Pancreas (tissue), 10 donors: ENCODE measurements at regions not wholly inside any gene's neighbourhood (a gene's known extent, or its start where the extent isn't known, plus 50 kb on each side); places are given as distances from the start of the nearest gene placed in this dataset.

ENCODE experiments used
- ATAC-seq, 4 donors: fragments of 200-7000 bp; cut with Tn5 transposase; one replicate each; pipeline versions ENCODE4 v1.8.0 to v1.9.1; 2020; ENCODE audit warnings: mild to moderate bottlenecking in 4 of 4, moderate library complexity in 4 of 4
- DNase-seq, 6 donors: peaks; one replicate each; pipeline ENCODE4 v3.0.0-alpha.2; 2020
- FAIRE-seq: peaks from 2 replicates; lab custom pipeline; 2012; peaks lifted over from hg19 to GRCh38; lab: Jason Lieb, UNC
- H3K27ac ChIP-seq, 4 donors: fragments of 200-600 bp; sonication (generic); 1 replicate in 3 of 4; 2 replicates in 1 of 4; pipeline versions ENCODE4 v1.5.0 to v1.8.0; 2020
- H3K27me3 ChIP-seq, 4 donors: fragments of 200-600 bp; one replicate each; pipeline ENCODE4 v1.8.0; 2021
- H3K36me3 ChIP-seq, 3 donors: fragments of 200-600 bp; sonication (generic) in 1 of 3; one replicate each; pipeline versions ENCODE4 v1.5.0 to v1.8.0; 2020 to 2021
- H3K4me1 ChIP-seq, 3 donors: fragments of 200-600 bp; one replicate each; pipeline ENCODE4 v1.8.0; 2021
- H3K4me3 ChIP-seq, 4 donors: fragments of 200-600 bp; sonication (generic) in 2 of 4; one replicate each; pipeline versions ENCODE4 v1.5.0 to v1.8.0; 2020 to 2021
- H3K9me3 ChIP-seq, 4 donors: fragments of 200-600 bp; one replicate each; pipeline ENCODE4 v1.8.0; 2021
- WGBS, 2 donors: extraction: QIAGEN DNeasy Blood & Tissue Kit; methylation state at CpG; one replicate each; pipeline ENCODE4 v1.1.7; 2013; 5-methylcytosine and 5-hydroxymethylcytosine counted together
- intact Hi-C, 3 donors: fragments of 100-400 bp; cut with DNase I; formaldehyde crosslinking; loops; one replicate each; pipeline versions ENCODE4 v1.11.1 to v1.14.2; 2022
- TF ChIP-seq, protein P1 (sequence below), 4 donors: fragments of 200-600 bp; sonication (generic) in 3 of 4; IDR thresholded peaks; one replicate each; pipeline versions ENCODE4 v1.5.0 to v1.8.0; 2021; ENCODE audit warnings: antibody characterized with exemption in 4 of 4
- donor health status: healthy with polysubstance abuse.
- donor health status: DM: no; HTN: no; CAD: no; lungs with moderate emphysema.
- donor health status: DM: no; HTN: no; CAD: no.
- donor health status: control.
- donor health status: control.
- donor health status: Bipolar disorder and iron deficiency.
- donor health status: DM: yes; HTN: yes; CAD: no.
- donor health status: DM: no; HTN: no; CAD: no.
- donor health status: DM: no; HTN: no; CAD: no.
- donor health status: DM: yes; HTN: yes; CAD: no.

DNA sequence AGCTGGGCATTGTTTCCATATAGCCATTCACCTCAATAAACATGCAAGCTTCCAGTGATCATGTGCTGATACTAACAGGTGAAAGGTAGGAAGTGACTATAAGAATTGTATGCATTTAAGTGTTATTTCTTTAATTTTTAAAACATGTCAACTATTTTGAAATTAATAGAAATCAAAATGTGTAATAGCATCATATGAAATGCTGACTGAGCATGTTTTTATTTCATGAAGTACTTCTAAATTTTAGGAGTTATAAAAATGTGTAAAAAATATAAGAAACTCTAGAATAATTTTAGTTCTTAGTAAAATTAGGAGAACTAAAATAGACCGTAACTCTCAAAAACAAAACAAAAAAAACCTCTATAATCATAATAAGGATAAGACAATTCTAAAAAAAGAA lies 229.3 kb upstream of the ARPP21 start:
- FAIRE-seq: no peak
- WGBS, 2 donors: 78 to 88% methylated on average over 1 of the region's 1 CpG
- no peaks in the 10 kb centered on the region for H3K27me3 ChIP-seq

GRCh38 chr3:35413483-35413882 lies 225.8 kb upstream of the ARPP21 start:
- ATAC-seq: no peak

More for the DNA sequence above, 229.3 kb upstream of the ARPP21 start:
- DNase-seq (no peak), ATAC-seq (no peak)
- intact Hi-C loops: no loop called here
- Histone ChIP-seq H3K4me3 (no peak overlapping the region), H3K9me3 (no peaks in the 10 kb centered on the region), H3K27ac (no peak overlapping the region), H3K4me1 (no peaks in the 10 kb centered on the region), H3K36me3 (no peaks in the 10 kb centered on the region)
- TF ChIP-seq, protein P1, sequence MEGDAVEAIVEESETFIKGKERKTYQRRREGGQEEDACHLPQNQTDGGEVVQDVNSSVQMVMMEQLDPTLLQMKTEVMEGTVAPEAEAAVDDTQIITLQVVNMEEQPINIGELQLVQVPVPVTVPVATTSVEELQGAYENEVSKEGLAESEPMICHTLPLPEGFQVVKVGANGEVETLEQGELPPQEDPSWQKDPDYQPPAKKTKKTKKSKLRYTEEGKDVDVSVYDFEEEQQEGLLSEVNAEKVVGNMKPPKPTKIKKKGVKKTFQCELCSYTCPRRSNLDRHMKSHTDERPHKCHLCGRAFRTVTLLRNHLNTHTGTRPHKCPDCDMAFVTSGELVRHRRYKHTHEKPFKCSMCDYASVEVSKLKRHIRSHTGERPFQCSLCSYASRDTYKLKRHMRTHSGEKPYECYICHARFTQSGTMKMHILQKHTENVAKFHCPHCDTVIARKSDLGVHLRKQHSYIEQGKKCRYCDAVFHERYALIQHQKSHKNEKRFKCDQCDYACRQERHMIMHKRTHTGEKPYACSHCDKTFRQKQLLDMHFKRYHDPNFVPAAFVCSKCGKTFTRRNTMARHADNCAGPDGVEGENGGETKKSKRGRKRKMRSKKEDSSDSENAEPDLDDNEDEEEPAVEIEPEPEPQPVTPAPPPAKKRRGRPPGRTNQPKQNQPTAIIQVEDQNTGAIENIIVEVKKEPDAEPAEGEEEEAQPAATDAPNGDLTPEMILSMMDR (IDR thresholded peaks at IDR 0.05): no peak

DNA sequence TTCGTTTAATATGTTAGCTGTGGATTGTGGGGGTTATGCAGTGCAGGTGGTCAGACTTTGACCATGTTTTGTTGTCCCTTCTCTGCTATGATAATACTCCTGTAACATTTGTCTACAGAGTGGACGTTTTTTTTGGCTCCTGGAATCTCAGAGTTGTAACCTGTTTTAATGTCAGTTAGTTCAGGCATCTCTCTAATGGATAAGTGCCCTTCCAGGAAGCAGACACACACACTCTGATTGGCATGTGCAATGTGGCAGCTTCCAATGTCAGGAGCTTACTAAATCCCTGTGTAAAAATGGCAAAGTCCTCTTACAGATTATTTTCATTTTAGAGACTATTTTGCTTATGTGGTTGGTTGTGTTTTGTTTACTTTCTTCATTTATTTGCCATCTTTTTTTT lies 222.2 kb upstream of the ARPP21 start:
- H3K4me3 ChIP-seq: no peak overlapping the region
- FAIRE-seq (no peak), DNase-seq (no peak), ATAC-seq (no peak)
- H3K36me3 ChIP-seq: no peaks in the 10 kb centered on the region
- H3K9me3 ChIP-seq: no peaks in the 10 kb centered on the region
- 22 to 30% methylated on average over 2 of the region's 2 CpGs for WGBS, 2 donors
- H3K27ac ChIP-seq: no peak overlapping the region
- H3K4me1 ChIP-seq: peaks cover 0 to 4% (median 0%) of the 10 kb centered on the region in 3 donors
- no peaks in the 10 kb centered on the region for H3K27me3 ChIP-seq
- intact Hi-C loops: no loop called here
- TF ChIP-seq, protein P1 (IDR thresholded peaks at IDR 0.05): no peak

More at GRCh38 chr3:35413483-35413882, 225.8 kb upstream of the ARPP21 start:
- no peaks in the 10 kb centered on the region for H3K27me3 ChIP-seq
- 54 to 57% methylated on average over 1 of the region's 1 CpG for WGBS, 2 donors
- TF ChIP-seq, protein P1 (IDR thresholded peaks at IDR 0.05): no peak
- no peak overlapping the region for H3K4me3 ChIP-seq
- H3K36me3 ChIP-seq: no peaks in the 10 kb centered on the region
- no peak for FAIRE-seq
- no peak for DNase-seq
- intact Hi-C loops: no loop called here
- no peak overlapping the region for H3K27ac ChIP-seq
- no peaks in the 10 kb centered on the region for H3K9me3 ChIP-seq
- H3K4me1 ChIP-seq: no peaks in the 10 kb centered on the region

DNA sequence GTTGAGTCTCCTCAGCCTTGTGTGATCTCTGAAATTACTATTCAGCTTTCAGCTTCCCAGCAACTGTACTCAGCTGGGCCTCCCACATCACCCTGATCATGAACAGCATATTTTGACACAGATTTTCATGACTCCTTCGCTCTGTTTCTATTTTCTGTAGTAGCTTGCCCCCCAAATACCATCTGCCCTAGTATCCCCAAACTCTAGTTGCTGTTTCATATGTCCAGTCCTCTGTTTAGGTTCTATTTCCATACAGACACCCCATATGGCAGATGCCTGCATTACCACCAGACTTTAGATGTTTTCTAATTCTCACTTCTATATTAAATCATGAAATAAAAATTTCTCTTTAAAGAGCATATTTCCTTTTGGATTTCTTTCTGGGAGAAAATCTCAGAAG lies 217.2 kb upstream of the ARPP21 start:
- no peak for FAIRE-seq
- Histone ChIP-seq H3K9me3 (no peaks in the 10 kb centered on the region), H3K4me3 (no peak overlapping the region), H3K4me1 (peaks cover 0 to 4% (median 0%) of the 10 kb centered on the region in 3 donors), H3K27ac (no peak overlapping the region), H3K36me3 (no peaks in the 10 kb centered on the region), H3K27me3 (no peaks in the 10 kb centered on the region)
- DNase-seq: no peak
- ATAC-seq: no peak
- intact Hi-C loops: no loop called here
- WGBS, 2 donors: 68 to 81% methylated on average over 1 of the region's 1 CpG
- TF ChIP-seq, protein P1 (IDR thresholded peaks at IDR 0.05): no peak

DNA sequence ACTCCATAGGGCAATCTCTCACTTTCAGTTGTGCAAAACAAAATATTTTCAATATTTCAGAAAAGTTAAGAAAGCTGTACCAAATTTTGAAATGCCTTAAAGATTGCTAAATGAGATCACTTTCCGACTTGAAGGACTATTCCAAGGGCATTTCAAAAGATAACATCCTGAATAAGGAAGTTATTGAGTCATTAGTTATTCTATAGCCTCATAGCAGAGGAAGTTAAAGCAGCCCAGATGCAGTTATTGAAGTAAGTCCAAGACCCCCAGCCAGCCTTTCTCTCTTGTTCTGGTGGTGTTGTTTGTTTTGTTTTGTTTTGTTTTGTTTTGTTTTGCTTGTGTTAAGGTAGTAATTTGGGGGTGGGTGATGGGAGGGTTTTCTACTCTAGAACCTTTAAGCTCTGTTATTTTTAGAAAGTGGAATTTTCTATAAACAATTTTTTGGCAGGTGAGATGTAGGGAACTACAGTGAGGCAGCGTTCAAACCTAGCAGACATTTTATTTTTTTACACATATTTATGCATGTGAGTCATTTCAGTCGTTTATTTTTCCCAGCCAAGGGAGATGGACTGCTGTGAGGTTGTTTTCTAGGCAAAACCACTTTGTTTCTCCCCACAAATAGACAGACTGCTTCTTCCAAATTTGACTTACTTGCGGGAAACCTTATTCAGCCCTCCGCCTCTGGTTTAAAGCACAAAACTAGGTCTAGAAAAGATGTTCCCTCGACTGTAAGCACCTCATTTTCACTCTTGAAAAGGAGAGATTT lies 216.3 kb upstream of the ARPP21 start:
- Histone ChIP-seq H3K9me3 (no peaks in the 10 kb centered on the region), H3K27ac (no peak overlapping the region), H3K27me3 (no peaks in the 10 kb centered on the region), H3K36me3 (no peaks in the 10 kb centered on the region), H3K4me1 (peaks cover 0 to 4% (median 0%) of the 10 kb centered on the region in 3 donors), H3K4me3 (no peak overlapping the region)
- TF ChIP-seq, protein P1 (IDR thresholded peaks at IDR 0.05): no peak
- ATAC-seq: no peak
- no peak for DNase-seq
- FAIRE-seq: no peak
- WGBS, 2 donors: 42 to 47% methylated on average over 6 of the region's 6 CpGs
- intact Hi-C loops: no loop called here
